Erythroblast (primary cell): ENCODE measurements at regions not wholly inside any gene's neighbourhood (a gene's known extent, or its start where the extent isn't known, plus 50 kb on each side); places are given as distances from the start of the nearest gene placed in this dataset.

Source experiments
- GATA1 ChIP-seq: IDR thresholded peaks from 2 replicates; pipeline ENCODE4 v1.6.1; 2011; ENCODE audit warnings: low read depth, mild to moderate bottlenecking, control low read depth, low read length, moderate library complexity
- POLR2A ChIP-seq: IDR thresholded peaks from 2 replicates; pipeline ENCODE4 v1.6.1; 2011; ENCODE audit warnings: mild to moderate bottlenecking, low read length

DNA sequence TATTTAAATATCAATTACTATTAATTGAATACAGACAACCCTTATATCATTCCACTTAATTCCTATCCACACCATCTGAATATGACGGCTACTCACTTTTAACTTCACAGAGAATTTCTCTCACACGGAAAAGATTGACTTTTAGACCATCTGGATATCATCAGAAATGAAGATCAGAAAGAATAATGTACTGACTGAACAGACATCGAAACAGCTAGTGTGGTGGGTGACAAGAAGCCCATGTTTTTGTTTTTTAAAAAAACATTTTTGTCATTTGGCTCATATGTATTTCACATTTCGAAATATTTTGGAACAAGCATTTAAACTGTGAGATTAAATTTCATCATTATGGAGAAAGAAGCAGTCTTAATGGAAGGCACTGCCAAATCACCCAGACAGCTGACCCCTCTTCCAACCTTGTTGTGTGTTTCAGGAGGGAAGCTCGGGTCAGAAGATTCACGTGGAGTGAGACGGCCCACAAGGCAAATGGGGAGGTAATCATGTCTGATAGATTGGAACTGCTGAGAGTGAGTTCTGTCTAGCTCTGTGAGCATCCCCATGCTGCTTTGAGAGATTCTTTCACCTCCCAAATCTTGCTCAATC is 204.2 kb upstream of the RASGEF1B start:
- TF ChIP-seq POLR2A (no peak), GATA1 (no peak)
